ENCODE measurements at regions not wholly inside any gene's neighbourhood (a gene's known extent, or its start where the extent isn't known, plus 50 kb on each side); places are given as distances from the start of the nearest gene placed in this dataset.

DNA sequence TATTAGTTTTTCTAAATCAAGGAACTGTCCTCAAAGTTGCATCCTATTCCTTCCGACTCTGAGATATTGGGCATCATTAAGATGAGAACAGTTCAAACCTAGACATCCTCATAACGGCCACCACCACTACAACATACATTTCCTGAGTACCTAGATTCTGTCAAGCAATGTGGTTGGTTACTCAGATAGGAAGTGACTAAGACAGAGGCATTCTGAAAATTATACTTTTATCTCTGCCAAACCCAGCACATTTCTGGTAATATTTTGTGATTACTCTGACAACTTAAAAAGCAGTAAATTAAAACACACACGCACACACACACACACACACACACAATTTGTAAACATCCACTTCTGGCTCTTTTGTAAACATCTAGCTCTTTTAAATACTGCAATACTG lies 291.2 kb upstream of the MEOX2 start:
- no peak for DNase-seq

DNA sequence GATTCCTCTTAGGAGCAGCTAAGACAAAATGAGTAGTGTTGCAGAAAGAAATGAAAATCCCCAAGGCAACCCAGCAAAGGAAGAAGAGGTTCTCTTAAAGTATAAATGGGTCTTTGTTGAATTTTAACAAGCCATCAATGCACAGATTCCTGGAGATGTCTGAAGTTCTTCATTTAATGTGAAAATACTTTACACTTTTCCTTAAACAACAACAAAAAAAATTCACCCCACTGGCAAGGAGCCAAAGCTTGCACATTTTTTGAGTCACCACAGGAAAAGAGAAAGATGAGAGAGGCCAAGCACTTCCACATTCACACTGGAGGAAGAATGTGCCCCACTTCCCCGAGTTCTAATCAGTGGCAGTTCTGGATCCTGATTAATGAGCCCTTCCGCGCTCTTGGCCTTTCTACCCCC lies 286.4 kb upstream of the MEOX2 start:
- no peak for DNase-seq

DNA sequence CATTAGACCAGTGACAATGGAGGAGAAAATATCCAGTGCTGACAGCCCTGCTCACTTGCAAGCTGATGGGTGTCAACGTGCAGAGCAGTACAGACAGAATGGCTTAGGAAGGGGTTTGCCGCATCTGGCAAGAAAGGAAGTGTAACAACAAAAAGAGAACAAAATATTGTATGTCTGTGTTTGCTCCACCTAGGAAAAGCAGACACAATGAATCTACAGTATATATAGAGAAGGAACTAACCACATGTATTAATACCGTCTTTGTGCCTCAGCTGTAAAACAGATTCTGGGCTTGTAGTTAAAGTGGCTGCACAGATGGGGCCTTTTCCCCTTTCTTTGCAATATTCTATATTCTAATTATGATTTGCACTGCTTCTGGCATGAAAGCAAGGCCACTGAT lies 281.1 kb upstream of the MEOX2 start:
- DNase-seq, result no peak

DNA sequence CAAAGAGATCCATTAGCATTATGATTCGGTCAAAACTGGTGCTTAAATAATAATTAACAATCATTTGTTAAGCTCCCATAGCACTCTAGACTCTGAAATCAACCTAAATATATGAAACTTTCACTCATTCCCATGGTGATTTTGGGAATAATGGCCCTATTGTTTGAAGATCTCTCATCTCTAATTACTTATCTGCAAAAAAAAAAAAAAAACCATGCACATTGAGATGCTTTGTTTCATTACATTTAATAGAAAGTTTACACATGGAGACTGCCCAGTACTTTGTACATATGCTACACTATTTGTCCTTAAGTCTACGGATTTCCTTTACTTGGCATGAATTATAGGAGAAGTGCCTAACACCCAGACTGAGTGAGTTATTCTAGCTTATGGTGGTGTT lies 280.6 kb upstream of the MEOX2 start:
- DNase-seq, result no peak

DNA sequence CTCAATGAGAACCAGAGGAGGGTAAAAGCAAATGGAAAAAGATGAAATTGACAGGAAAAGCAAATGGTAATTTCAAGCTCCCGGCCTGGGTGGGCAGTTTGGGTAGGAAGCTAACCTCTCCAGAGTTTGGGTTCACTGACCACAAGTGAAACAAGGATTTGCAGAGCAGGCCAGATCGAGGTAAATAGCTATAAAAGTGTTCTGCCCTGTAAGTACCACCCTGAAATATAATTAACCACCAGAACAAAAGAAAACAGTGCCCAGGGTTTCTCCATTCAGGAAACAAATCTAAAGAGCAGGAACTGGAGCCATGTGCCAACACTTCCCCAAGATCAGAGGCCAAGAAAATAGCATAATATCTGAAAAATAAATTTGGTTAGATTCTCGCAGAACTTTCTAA lies 276.7 kb upstream of the MEOX2 start:
- DNase-seq, result no peak

DNA sequence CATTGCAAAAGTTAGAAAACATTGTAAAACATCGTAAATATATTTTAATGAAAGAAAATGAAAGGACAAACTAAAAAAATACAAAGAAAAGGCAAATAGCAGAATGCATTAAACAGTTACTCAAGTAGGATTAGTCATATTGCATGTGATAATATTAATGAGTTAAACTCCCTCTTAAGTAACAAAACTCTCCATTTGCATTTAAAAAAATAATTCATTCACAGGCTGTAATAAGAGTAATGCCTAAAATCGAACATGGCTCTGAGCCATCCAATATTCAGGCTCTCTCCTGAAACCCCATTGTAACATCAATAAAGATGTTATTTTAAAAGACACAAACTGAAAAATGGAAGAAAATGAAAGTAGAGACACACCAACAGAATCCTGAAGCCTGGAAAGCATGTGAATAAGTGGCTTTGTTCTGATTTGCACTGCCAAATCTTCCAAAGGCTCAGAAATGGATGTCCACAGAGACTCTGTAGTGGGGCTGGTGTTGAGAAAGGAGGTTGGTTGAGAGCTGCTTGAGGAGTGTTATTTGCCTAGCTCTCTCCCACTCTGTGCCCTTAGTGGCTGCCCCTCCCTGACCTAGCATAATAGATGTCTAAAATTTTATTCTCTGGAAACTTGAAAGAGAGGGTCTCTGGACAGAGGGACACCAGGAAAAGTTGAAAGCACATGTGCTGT lies 268.3 kb upstream of the MEOX2 start:
- DNase-seq, result no peak

DNA sequence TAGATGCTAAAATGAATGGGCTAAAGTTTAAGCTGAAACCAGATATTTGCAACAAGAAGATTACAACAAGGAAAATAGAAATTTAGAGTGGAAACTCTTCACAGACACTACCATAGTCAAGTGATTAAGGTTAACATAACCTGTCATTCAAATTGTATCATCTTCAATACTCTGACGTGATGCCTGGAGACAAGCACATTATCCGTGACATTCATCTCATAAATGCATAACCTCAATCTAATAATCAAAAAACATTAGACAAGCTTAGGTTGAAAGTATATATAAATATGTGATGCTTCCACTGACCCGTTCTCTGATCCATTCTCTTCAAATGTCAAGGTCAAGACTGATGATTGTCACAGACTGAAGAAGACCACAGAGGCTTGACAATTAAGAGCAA lies 263.8 kb upstream of the MEOX2 start:
- no peak for DNase-seq

DNA sequence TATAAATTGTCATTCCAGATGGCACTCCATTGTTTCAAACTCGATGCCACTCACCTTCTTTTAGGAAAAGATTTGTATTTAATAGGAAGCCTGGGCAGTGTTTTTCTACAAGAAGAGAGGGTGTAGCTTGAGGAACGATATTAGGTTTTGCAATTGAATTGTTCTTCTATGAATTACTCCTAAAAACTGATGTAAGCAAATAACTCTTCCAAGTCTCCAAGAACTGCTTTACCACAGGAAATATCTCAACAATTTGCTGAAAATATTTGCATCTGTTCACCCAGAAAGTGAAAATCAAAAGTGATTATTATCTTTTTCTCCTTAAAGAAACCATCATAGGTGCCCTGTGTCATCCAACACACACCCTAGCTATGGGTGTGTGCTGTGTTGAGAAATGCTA lies 261.3 kb upstream of the MEOX2 start:
- DNase-seq, result no peak

DNA sequence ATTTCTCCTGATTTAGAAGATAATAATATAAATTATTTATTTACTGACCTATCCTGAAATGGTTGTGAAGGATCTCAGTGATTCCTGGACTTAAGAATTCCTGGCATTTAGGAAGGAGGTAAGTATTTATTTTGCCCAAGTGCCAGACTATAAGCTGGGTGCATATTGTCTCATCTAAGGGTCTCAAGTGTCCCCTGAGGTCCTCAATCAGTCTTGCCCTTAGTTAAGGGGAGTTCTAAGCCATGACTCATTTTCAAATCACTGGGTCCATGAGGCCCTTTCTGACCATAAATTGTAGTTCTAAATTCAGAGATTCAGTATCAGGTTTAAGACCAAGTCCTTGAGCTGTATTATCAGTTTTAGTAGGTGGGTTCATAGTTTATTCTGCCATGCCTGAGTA lies 251.6 kb upstream of the MEOX2 start:
- DNase-seq, result no peak

DNA sequence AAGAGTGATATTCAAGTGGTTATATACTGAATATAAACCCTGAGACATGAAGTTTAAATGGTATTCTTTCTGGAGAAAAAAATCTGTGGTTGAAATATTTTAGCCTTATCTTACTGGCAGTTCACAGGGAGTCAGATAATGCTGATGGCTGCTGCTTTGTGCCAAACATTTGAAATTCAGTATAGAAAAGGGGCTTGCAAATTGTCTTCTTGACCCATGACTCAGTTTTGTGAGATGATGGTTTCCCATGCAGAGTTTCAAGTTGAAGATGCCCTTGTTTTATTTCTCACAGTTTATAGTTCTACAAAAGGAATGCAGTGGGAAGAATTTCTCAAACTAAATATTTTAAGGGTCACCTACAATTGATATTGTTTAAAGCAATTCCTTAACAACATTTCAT lies 251.1 kb upstream of the MEOX2 start:
- DNase-seq, result no peak

DNA sequence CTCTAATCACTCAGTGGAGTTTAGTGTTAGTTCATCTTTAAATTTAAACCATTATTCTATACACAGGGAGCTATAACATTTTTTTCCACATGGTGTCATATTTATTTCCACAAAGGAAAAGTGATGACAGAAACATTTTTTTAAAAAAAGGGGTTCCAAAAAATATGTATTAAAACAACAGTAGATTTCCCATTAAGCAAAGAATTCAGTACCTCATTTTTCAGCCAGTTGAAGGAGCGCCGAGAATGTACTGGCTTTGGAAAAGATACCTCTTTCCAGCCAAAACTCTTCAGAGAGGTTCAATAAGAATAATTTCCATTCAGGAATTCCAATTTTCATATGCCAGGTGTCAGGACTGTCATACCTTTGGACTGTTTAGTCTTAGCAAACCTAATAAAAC lies 250.5 kb upstream of the MEOX2 start:
- no peak for DNase-seq

DNA sequence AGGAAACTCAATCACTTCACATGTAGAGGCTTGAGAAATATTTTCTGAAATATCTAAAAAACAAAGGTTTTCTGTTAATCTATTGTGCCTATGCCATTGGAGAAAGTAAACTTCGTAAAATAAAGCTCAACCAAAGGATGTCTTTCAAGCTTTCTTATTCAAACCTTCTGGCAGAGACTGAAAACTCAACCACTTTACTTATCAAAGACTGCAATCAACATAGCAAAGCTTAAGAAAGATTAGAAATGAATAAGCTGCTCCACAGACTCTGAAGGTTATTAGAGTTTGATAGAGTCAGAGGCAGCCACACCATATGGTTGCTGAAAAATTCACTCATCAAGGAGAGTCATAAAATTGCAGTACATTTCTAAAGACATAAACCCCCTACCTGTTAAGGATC lies 245.8 kb upstream of the MEOX2 start:
- no peak for DNase-seq

DNA sequence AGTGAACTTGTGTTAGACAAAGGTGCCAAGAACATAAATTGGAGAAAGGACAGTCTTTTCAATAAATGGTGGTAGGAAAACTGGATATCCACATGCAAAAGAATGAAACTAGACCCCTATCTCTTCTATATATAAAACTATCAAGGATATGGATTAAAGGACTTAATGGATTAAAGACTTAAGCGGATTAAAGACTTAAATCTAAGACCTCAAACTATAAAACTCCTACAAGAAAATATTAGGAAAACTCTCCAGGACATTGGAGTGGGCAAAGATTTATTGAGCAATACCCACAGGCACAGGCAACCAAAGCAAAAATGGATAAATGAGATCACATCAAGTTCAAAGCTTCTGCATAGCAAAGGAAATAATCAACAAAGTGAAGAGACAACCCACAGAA lies 242.9 kb upstream of the MEOX2 start:
- DNase-seq, result no peak

DNA sequence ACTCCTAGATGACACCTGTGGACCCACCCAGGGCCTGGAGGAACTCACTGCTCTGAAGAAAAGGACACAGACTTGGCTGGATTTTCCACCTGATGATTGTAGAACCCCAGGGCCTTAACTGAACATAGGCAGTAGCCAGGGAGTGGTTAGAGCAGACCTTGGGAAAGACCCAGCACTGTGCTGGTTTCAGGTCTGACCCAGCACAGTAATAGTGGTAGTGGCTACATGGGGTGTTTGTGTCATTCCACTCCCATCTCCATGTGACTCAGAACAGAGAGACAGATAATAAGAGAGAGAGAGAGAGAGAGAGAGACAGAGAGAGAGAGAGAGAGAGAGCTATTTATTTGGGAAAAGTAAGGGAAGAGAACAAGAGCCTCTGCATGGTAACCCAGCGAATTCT lies 239.1 kb upstream of the MEOX2 start:
- no peak for DNase-seq

DNA sequence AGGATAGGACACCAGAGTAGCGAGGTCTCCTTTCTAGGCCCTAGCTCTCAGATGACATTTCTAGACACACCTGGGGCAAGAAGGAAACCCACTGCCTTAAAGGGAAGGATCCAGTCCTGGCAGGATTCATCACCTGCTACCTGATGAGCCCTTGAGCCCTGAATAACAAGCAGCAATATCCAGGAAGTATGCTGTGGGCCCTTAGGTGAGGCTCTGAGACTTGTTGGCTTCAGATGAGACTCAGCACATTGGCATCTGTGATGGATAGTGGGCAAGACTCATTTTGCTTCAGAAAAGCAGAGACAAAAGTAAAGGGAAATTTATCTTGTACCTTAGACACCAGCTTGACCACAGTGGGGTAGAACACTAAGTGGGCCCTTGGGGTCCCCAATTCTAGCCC lies 238.4 kb upstream of the MEOX2 start:
- no peak for DNase-seq

DNA sequence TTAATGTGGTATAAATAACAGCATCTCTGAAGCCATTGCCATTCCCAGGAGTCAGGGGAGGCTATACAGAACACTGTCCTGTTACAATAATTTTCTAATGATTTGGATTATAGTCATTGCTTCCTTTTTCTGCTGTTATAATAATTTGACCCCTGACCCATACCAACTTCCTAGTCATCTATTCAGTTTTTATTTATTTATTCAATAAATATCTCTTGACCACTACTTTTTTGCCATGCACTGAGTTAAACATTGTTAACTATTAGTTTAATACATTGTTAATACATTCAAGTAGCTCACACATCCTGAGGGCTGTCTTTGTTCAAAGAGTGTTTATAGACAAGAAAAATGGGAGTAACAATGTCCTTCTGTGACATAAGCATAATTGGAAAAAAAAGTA lies 235.5 kb upstream of the MEOX2 start:
- no peak for DNase-seq

DNA sequence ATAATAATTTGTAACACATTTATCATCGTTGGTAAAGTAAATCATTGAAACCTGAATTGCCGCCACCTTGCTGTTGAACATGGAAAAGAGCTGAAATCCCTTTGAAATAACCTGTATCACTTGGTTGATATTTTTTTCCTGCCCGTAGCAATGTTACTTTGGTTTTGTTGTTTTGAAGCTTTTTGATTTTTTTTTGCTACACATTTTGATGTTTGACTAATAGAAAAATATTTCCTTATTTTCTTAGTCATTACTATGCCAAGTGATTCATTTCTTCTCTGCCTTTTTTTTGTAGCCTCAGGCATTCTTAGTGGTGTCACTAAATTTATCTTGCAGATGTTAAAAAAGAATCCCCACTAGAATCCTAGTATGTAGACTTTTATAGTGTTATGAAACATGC lies 235.1 kb upstream of the MEOX2 start:
- no peak for DNase-seq

DNA sequence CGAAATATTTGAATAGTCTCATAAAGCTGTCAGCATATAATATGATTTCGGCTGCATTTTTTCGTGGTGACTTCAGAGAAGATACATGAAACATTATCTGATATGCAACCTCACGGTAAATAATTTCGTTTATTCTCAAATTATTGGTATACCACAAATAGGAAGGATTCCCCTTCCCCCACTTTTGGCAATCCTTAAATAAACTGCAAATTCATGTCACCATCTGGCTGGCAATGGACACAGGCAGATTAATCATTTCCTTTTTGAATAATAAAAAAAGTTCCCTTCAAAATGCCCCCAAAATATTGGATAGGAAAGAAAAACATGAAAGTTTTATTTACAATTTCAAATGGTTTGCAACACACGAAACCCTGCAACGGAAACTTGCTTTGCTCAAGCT lies 234.5 kb upstream of the MEOX2 start:
- no peak for DNase-seq

DNA sequence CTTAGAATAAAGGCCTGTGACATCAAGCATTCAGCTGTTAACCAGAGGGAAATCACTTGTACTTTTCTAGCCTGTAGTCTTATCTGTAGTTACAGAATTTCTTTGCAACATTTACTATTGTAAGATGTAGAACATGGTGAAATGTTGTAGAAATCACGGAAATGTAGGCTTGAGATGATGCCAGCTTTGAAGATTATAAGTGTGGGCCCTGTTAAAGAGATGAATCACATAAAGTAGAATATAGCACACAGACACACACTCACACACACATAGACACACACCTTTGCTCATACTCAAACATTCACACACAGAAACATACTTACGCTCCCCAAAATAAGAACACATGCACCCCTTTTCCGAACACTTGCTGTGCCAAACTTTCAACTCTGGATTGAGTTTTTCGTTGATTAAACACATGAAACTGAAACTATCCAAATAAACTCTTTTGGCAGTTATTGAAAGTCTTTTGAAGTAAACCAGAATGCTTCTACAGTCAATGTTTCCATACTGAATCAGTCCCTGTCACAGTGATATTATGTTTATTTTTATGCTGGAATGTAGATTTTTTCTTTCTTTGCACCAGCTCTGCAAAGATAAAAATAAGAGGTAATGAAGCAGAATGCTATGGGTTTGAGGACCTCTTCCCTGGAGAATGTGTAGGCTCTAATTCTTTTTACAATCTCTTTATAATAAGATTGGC lies 230.3 kb upstream of the MEOX2 start:
- DNase-seq, result no peak

DNA sequence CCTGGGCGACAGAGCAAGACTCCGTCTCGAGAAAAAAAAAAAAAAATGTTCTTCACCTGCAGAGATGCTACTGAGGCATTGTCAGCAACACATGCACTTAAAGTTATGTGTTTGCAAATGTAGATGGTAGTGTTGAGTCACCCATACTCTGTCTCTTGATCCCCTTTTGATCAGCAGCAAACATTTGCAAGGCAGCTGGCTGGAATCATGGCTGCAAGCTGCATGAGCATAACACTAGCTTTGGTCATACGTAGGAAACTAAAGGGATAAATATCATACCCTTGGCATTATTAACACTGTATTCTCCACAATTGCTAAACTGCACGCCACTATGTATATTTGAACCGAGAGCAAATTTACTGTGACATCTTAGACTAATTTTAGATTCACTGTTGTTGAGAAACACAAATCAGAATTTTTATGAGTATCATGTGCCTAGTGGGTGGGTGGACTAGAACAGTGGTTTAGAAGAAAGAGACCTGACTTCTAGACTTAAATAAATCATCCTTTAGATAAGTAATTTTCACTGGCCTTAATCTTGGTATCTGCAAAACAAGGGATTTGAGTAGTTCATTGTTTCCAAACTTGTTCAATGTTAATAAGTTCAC lies 229.3 kb upstream of the MEOX2 start:
- DNase-seq, result no peak

DNA sequence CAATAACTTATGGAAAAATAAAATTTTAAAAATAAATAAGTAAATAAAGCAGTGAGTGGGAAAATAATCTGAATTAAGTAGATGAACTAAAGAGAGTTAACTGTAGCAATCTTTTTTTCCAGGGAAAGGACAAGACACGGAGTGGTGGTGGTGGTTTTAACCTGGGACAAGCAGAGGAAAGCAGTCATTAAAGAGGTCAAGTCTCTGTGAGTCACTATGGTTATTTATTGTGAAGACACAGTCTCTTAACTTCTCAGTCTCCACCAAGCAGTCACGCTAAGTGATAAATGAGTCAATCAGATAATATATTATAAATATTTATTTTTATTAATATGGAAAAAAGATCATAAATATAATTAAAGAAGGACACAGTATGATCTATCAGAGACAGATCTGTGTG lies 228.1 kb upstream of the MEOX2 start:
- no peak for DNase-seq

DNA sequence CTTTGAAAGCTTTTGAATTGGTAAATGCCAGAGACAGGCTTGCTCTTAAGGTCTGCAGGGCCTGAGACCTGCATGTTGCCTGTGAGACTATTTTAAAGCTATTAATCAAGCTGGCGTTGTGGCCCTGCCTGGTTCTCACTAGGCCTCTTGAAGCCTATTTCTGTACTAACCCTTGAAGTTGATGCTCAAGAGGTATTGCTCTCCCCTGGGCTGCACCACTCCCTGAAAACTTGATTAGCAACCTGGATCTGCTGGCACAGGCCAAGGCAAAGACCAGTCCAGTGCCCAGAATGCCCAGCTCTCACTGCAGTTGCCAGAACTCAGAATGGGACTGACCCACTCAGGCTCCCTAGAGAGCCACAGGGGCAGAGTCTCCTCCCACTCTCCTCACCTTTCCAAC lies 220.0 kb upstream of the MEOX2 start:
- DNase-seq, result no peak

DNA sequence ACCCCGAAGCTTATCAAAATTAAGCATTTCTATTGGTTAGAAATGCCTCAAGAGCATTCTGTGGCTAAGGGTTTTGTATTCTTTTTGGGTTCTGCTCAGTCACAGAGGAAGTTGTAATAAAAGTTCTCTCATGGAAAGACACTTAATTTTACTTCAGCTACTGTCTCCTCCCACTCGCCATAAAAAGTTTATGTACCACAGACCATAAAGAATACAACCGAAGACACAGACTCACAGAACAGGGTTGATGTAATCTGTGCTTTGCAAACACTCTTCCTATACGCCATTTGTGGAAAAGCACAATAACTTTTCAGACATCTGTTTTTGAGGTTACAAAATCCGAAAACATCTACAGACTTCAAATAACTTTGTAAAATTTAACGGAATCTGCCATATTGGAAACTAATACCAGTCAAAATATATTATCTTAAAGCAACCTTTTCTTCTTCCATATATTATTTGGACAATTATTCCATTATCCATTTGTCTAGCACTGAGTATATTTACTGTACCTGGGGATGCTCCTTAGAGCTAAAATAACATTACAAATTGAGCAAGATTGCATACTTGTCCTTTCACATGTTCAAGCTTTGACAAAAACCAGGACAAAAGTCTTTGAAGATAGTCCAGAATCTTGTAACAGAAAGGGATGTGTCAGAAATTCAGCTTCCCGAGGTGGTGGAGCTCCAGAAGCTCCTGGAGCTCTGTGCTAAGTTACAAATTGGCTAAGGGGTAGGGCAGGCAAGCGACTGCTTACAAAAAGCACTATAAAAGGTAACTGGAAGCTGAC lies 219.0 kb upstream of the MEOX2 start:
- no peak for DNase-seq

All from activated CD4-positive, alpha-beta T cell treated with anti-CD3 and anti-CD28 coated beads, Interleukin-2, amount 50 U/mL, for 48 hours (primary cell).